ENCODE measurements at regions not wholly inside any gene's neighbourhood (a gene's known extent, or its start where the extent isn't known, plus 50 kb on each side); places are given as distances from the start of the nearest gene placed in this dataset.

GRCh38 chr17:55632893-55633292, 89.8 kb downstream of the TMEM100 start:
- no peak for DNase-seq

DNA sequence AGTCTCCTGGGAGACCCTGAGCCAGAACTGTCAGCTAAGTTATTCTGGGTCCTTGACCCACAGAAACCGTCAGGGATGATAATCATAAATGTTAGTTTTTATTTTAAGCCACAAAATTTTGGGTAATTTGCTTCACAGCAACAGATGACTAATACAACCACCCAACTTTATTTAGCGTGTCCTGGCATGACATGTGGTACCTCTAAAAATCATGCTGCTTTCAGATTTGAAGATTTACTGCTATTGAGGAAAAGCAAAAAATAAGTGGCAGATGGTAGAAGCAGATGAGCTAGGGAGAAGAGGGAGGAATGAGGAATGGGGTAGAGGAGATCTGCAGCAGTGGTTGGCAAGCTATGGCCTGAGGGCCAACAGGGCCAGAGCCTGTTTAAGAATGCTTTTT, 90.4 kb downstream of the TMEM100 start:
- DNase-seq: no peak

GRCh38 chr17:55629995-55630394, 92.7 kb downstream of the TMEM100 start:
- no peak for DNase-seq

GRCh38 chr17:55625521-55625920, 97.1 kb downstream of the TMEM100 start:
- DNase-seq: no peak

- no peak for DNase-seq
These were observed 97.8 kb downstream of the TMEM100 start for GRCh38 chr17:55624772-55625433.

DNA sequence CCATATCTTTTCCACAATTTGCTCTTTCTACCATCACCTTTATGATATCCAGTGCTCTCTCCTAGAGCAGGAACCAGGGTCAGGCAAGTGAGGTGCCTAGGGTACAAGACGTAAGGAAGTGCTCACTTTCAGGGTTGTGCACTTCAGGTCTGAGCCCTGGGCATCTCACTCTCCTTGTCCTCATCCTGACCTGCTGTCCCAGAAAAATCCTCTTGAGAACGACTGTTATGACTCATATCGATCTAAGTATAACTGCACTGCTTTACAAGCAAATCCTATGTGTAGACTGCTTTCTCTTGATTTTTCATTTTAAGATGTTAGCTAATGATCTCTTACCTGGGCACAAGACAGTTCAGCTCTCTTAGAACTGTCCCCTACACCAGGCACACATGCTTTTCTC, 100.1 kb downstream of the TMEM100 start:
- DNase-seq: no peak

GRCh38 chr17:55620945-55621344, 101.7 kb downstream of the TMEM100 start:
- DNase-seq: no peak

- no peak for DNase-seq
These were observed 102.6 kb downstream of the TMEM100 start for GRCh38 chr17:55620023-55620422.

GRCh38 chr17:55617441-55617840, 105.2 kb downstream of the TMEM100 start:
- DNase-seq: no peak

DNA sequence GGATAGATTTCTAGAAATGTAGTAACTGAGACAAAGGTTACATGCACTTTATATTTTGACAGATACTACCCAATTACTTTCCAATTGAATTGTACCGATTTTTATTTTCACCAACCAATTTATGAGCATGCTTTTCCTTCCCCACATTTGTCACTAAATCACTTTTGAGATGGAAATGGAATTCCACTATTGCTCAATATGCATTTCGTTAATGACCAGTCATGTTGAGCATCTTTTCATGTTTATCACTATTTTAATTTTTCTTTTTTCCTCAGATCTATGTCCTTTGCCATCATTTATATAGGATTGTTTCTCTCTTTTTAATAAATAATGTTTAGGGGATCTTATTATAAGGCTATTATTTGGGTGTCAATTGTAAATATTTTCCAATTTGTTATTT, 102.8 kb upstream of the SMIM36 start:
- DNase-seq: no peak

DNA sequence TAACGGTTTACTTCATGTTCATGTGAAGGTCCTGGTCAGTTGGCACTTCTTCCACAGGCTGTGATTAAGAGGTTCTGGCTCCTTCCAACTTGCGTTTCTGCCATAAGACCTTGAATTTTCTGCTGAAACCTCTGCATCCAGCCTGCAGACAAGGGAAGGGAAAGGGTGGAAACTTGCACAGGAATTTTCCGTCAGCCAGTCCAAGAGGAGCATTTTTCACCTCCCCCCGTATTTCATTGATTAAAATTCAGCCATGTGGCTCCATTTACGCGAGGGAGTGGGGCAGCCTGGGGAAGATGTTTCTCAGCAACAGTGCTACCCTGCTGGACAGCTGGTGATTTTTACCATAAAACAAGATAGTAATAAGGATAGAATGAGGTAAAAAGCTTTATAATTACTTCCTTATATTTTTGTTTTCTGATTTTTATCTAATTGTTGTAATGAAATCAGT, 101.5 kb upstream of the SMIM36 start:
- no peak for DNase-seq

GRCh38 chr17:55607731-55608341, 96.6 kb upstream of the SMIM36 start:
- DNase-seq: no peak

DNA sequence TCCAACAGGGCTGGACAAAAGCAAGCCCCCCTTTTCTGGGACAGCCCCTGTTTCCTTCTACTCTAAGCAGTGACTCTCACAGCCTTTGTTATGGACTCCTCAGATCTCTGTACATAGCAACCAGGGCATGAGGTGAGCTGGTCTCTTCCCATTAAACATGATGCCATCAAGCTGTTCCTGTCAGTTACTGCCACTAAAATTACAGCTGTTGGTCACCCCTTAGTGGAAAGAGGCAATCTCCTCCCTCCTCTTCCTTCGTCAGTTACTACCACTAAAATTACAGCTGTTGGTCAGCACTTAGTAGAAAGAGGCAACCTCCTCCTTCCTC, 95.2 kb upstream of the SMIM36 start:
- no peak for DNase-seq

- DNase-seq: no peak
These were observed 94.6 kb upstream of the SMIM36 start for GRCh38 chr17:55605705-55606487.

GRCh38 chr17:55601874-55602364, 90.7 kb upstream of the SMIM36 start:
- DNase-seq: no peak

GRCh38 chr17:55598495-55598894, 87.2 kb upstream of the SMIM36 start:
- DNase-seq: no peak

DNA sequence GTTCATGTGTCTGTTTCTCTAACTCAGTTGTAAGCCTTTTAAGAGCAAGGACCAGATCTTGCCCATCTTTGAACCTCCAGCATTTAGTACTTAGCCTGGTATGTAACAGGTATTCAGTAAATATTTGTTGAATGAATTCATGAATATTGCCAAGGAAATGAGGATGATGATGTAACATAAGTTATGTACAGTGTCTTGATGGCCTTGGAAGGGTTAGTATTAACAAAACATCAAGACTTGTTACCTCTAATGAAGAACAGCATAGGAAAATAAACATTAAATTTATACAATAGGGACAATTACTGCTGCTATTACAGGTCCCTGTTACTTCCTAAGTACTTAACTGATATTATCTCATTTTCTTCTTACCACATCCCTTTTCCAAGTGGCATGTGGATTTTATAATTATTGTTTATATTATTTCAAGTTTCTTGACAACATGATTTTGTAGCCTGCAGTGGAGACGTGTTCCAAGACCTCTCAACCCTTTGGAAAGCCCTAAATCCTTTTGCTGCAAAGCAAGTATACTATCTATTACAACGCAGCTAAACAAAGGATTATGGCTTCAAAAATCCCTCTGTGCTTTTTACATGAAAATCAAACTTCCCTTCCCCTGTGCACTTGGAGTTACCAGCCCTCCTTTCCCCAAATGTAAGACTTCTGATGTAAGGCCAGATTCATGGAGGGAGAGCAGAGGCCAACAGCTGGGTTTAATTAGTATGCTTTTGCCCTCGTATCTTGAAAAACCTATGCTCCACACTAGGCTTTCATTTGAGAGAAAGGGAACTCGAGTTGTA, 77.4 kb upstream of the SMIM36 start:
- DNase-seq: no peak

GRCh38 chr17:55587608-55588139, 76.4 kb upstream of the SMIM36 start:
- no peak for DNase-seq

DNA sequence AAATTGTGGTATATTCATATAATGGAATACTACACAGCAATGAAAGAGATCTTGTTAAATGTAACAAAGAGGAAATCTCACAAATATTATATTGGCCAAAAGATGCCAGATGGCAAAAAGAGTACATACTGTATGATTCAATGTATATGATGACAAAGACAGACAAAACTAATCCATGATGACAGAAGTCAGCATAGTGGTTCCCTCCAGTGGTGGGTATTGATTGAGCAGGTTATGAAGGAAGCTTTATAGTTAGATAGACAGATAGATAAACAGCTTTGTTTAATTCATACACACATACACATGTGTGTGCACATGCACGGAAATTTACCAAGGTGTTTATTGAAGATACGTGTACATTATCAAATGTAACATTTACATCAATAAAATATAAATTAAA, 74.4 kb upstream of the SMIM36 start:
- no peak for DNase-seq

DNA sequence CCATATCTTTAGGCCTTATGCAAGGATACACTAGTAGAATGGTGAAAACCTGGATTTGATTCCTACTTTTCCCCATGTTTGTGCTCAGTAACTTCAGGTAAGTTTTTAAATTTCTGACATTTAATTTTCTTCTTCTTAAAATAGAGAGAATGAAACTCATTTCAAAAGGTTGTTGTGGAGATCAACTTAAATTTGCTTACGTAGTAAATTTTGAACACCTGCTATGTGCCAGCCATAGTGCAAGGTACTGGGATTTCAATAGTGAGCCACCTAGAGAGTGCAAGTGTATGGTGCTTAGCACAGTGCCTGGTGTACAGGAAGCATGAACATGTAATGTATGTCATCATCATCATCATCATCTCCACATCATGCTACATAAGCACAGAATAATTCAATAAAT, 73.6 kb upstream of the SMIM36 start:
- DNase-seq: no peak

DNA sequence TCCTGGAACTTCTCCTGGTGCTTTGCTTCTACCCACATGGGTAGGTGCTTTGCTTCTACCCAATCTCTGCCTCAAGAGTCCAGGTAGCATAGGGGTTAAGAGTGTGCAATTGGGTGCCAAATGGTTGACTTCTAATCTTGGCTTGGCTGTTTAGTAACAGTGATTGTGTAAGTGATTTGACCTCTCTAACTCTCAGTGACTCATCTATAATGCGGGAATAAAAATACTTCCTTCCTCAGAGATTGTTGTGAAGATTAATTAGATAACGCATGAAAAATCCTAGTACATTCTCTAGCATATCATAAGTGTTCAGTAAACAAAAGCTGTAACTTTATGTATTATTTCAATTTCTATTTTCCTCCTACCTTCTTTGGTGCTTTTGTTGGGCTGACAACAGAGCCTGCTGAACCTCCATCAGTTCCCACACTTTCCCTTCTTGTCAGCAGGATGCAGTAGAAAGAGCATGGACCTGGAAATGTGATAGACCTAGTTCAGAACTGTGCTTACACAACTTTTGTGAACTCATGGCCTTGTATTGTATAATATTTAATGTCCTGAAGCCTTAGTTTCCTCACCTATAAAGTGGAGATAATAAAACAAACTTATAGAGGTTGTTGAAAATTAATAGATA, 72.9 kb upstream of the SMIM36 start:
- DNase-seq: no peak

DNA sequence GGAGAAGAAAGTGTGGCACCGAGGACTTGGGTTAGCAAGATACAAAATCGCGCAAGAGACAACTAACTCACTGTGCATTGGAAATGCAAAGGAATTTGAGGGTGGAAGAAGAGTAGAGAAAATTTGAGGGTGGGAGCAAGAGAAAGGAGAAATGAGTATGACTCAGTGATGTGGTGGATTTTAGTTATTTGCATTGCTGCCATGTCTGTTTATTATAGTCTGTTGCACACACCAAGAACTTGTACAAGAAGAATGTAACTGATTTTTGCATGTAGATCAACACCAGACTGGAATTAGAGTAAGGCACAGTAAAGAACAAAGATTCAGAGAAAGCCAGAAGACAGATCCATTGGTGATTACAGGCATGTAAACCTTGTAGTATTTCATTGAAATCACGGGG, 71.6 kb upstream of the SMIM36 start:
- no peak for DNase-seq
